SU-DHL-6 (cell line): ENCODE measurements at regions not wholly inside any gene's neighbourhood (a gene's known extent, or its start where the extent isn't known, plus 50 kb on each side); places are given as distances from the start of the nearest gene placed in this dataset.

Experiments
- H2AFZ ChIP-seq: fragments of 200-600 bp; sonication (generic); 2 replicates; pipeline ENCODE4 v1.6.1; 2014; ENCODE audit warnings: low read depth, mild to moderate bottlenecking, moderate library complexity, mixed read lengths, antibody characterized with exemption, low read length; ENCODE audit not compliant: severe bottlenecking
- H3F3A ChIP-seq: fragments of 200-600 bp; shearing (Covaris generic); 2 replicates; pipeline ENCODE4 v1.6.0; 2016; ENCODE audit warnings: antibody characterized with exemption, mild to moderate bottlenecking; ENCODE audit not compliant: insufficient read depth
- H3K27ac ChIP-seq: fragments of 200-600 bp; sonication (generic); 2 replicates; pipeline ENCODE4 v1.5.1; 2016; ENCODE audit warnings: low read depth, mild to moderate bottlenecking, low read length, moderate library complexity, mixed read lengths
- H3K27me3 ChIP-seq: fragments of 200-600 bp; sonication (generic), shearing (Covaris generic); 2 replicates; pipeline ENCODE4 v1.6.0; 2014; ENCODE audit warnings: mild to moderate bottlenecking, low read length
- H3K36me3 ChIP-seq: fragments of 200-600 bp; sonication (generic); 2 replicates; pipeline ENCODE4 v1.6.1; 2014; ENCODE audit warnings: mild to moderate bottlenecking, low read length, mixed read lengths
- H3K4me2 ChIP-seq: fragments of 300-600, 200-600 bp; shearing (Covaris generic), sonication (generic); 2 replicates; pipeline ENCODE4 v1.6.0; 2014; ENCODE audit warnings: low read length, low read depth, mild to moderate bottlenecking; ENCODE audit not compliant: poor library complexity, severe bottlenecking
- H3K4me3 ChIP-seq: fragments of 200-600 bp; sonication (generic); 2 replicates; pipeline ENCODE4 v1.5.1; 2014; ENCODE audit warnings: antibody characterized with exemption, low read length, mild to moderate bottlenecking, mixed read lengths; ENCODE audit not compliant: insufficient read depth, poor library complexity, severe bottlenecking
- H3K79me2 ChIP-seq: fragments of 200-600 bp; sonication (generic); 2 replicates; pipeline ENCODE4 v1.6.1; 2014; ENCODE audit warnings: mild to moderate bottlenecking, low read length, moderate library complexity; ENCODE audit not compliant: insufficient read depth
- H3K9ac ChIP-seq: fragments of 200-600 bp; sonication (generic); 2 replicates; pipeline ENCODE4 v1.7.0; 2014; ENCODE audit warnings: mild to moderate bottlenecking, low read length
- H3K9me2 ChIP-seq: fragments of 200-600 bp; sonication (generic); replicated peaks from 2 replicates; pipeline ENCODE4 v1.6.1; 2014; ENCODE audit warnings: low read length; ENCODE audit not compliant: insufficient read depth
- H3K9me3 ChIP-seq: fragments of 200-600 bp; sonication (generic); 2 replicates; pipeline ENCODE4 v1.6.1; 2014; ENCODE audit warnings: low read length, mixed read lengths; ENCODE audit not compliant: insufficient read depth
- H4K20me1 ChIP-seq: fragments of 200-600 bp; sonication (generic); 2 replicates; pipeline ENCODE4 v1.6.1; 2014; ENCODE audit warnings: low read depth, mild to moderate bottlenecking, antibody characterized with exemption, low read length, moderate library complexity, mixed read lengths
- EZH2phosphoT487 ChIP-seq: fragments of 200-600 bp; sonication (generic), shearing (Covaris generic); conservative IDR thresholded peaks from 2 replicates; pipeline ENCODE4 v1.6.1; 2018; ENCODE audit warnings: mild to moderate bottlenecking, antibody characterized with exemption, low read length, moderate library complexity, mixed read lengths
- TF ChIP-seq, protein P1 (sequence below): fragments of 200-600 bp; sonication (generic); IDR thresholded peaks from one replicate; pipeline ENCODE4 v1.5.1; 2017; ENCODE audit warnings: antibody characterized with exemption, mild to moderate bottlenecking, low read length, moderate library complexity; ENCODE audit not compliant: insufficient read depth, poor library complexity, severe bottlenecking

DNA sequence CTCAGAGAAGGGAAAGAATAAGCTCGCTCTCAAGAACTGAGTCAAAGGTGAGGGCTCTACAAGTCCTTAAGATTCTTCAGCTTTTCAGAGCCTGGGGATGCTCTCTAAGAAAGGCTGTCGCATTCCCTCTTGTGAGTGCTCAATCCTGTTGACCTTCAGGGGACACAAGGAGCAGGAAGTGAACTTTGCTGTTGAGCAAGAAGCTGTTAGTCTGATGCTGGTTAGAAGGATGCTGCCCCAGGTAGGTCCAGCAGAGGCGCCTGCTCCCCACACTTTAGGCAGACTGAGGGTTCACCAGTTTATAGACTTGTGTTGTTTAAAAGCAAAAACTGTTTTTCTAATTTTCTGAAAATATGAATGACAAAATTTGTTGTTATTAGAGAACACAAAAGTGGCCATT, 125.4 kb upstream of the SPOCK3 start:
- H3K27ac ChIP-seq: no peak overlapping the region
- no peak overlapping the region for H2AFZ ChIP-seq
- H3K9me3 ChIP-seq: no peaks in the 10 kb centered on the region
- H3K4me2 ChIP-seq: no peak overlapping the region
- H4K20me1 ChIP-seq: no peaks in the 10 kb centered on the region
- H3K9me2 ChIP-seq: no peaks in the 10 kb centered on the region
- no peak overlapping the region for H3K4me3 ChIP-seq
- no peaks in the 10 kb centered on the region for H3K27me3 ChIP-seq
- H3K36me3 ChIP-seq: no peaks in the 10 kb centered on the region
- H3F3A ChIP-seq: no peaks in the 10 kb centered on the region
- TF ChIP-seq, protein P1, sequence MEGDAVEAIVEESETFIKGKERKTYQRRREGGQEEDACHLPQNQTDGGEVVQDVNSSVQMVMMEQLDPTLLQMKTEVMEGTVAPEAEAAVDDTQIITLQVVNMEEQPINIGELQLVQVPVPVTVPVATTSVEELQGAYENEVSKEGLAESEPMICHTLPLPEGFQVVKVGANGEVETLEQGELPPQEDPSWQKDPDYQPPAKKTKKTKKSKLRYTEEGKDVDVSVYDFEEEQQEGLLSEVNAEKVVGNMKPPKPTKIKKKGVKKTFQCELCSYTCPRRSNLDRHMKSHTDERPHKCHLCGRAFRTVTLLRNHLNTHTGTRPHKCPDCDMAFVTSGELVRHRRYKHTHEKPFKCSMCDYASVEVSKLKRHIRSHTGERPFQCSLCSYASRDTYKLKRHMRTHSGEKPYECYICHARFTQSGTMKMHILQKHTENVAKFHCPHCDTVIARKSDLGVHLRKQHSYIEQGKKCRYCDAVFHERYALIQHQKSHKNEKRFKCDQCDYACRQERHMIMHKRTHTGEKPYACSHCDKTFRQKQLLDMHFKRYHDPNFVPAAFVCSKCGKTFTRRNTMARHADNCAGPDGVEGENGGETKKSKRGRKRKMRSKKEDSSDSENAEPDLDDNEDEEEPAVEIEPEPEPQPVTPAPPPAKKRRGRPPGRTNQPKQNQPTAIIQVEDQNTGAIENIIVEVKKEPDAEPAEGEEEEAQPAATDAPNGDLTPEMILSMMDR: no peak
- no peak for TF ChIP-seq EZH2phosphoT487
- H3K79me2 ChIP-seq: no peaks in the 10 kb centered on the region
- H3K9ac ChIP-seq: no peak overlapping the region

DNA sequence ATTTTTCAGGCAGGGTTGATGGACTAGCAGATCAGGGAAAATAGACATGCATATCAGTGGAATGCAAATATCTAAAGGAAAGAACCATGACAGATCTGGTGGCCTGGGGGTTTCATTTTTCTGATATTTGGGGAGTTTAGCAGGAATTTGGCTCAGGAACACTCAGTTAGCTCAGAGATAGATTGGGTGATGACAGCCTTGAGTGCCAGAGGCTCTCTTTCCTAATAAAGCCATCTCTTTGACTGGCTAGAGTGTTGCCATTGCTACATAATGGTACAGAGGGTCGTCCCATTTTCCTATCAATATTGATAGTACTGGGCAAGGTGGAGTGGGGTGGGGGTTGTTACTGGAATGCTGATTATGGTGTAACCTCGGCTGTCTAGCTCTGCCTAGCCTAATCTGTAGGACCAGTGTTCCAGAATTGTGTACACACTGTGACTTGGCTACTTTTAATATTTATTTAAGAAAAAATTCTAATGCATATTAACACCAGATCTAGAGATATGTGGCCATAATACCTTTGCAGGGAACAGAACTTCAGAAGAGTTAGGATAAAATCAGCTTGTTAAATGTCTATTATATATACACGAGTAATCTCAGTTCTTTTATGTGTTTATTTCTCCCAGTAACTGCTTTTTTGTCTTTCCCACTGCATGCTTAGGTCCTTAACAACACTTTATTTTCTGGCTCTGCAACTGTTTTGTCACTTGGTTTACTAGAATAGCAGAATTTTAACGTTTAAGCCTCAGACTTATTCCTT, 145.0 kb upstream of the SPOCK3 start:
- Histone ChIP-seq H3K9me2 (no peaks in the 10 kb centered on the region), H4K20me1 (no peaks in the 10 kb centered on the region), H3K27ac (no peak overlapping the region)

DNA sequence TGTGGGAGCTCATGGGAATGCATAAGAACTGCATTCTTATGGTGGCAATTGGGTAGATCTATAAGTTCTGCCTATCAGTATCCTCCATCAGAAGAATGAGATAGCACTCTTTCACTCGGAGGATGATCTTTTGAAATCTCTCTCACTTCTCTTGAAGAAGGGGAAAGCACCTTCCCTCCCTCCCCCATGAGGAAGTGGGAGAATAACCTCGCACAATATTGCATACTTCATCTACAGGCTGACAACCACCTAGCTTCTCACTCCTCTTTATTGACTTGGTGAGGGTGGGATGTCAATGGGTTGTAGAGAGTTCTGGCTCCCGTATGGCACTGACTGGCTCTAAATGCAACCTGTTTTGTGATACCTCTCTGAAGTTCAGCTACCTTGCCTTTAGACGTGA, 146.7 kb upstream of the SPOCK3 start:
- no peaks in the 10 kb centered on the region for H3K9me2 ChIP-seq
- TF ChIP-seq EZH2phosphoT487: no peak
- TF ChIP-seq, protein P1: no peak
- no peak overlapping the region for H3K27ac ChIP-seq
- H3F3A ChIP-seq: no peaks in the 10 kb centered on the region
- no peak overlapping the region for H3K4me3 ChIP-seq
- H3K27me3 ChIP-seq: no peaks in the 10 kb centered on the region
- no peaks in the 10 kb centered on the region for H3K9me3 ChIP-seq
- no peaks in the 10 kb centered on the region for H3K36me3 ChIP-seq
- H3K4me2 ChIP-seq: no peak overlapping the region
- H2AFZ ChIP-seq: no peak overlapping the region
- H4K20me1 ChIP-seq: no peaks in the 10 kb centered on the region
- H3K9ac ChIP-seq: no peak overlapping the region
- no peaks in the 10 kb centered on the region for H3K79me2 ChIP-seq

More for the DNA sequence above, 145.0 kb upstream of the SPOCK3 start:
- Histone ChIP-seq H2AFZ (no peak overlapping the region), H3F3A (no peaks in the 10 kb centered on the region), H3K4me2 (no peak overlapping the region), H3K79me2 (no peaks in the 10 kb centered on the region), H3K36me3 (no peaks in the 10 kb centered on the region), H3K9me3 (no peaks in the 10 kb centered on the region), H3K4me3 (no peak overlapping the region), H3K27me3 (no peaks in the 10 kb centered on the region), H3K9ac (no peak overlapping the region)
- TF ChIP-seq, protein P1: no peak
- TF ChIP-seq EZH2phosphoT487: no peak
